Ramos (cell line): ENCODE measurements at regions not wholly inside any gene's neighbourhood (a gene's known extent, or its start where the extent isn't known, plus 50 kb on each side); places are given as distances from the start of the nearest gene placed in this dataset.

Experiments used
- in situ Hi-C: fragments of 300-500 bp; cut with MboI; formaldehyde crosslinking; loops from one replicate; pipeline ENCODE4 v1.14.3; 2022; ENCODE audit warnings: low sequenced_read_pairs; ENCODE audit not compliant: unreplicated experiment

- in situ Hi-C loops, result no loop called here
These were observed 56.1 kb downstream of the KCNRG start for GRCh38 chr13:50071379-50071778.

DNA sequence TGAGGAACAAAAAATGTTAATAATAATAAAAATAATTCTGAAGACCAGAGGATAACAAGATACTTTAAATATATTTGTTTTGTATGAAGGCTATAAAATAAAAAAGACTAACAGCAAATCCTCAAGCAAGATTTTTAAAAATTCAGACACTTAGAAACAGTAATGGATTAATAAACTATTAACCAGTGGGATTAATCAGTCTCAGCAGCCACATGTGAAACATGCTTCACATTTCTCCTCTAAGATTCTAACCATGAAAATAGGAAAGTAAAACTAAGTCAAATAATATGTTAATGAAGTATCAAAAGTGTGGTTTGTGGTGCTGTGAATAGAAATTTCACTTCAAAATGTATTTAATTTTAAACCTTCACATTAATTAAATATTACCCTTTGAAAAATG is 57.4 kb downstream of the KCNRG start:
- in situ Hi-C loops, result no loop called here

- in situ Hi-C loops, result no loop called here
These were observed 58.1 kb downstream of the KCNRG start for GRCh38 chr13:50073340-50073739.

GRCh38 chr13:50074843-50075242 is 59.6 kb downstream of the KCNRG start:
- in situ Hi-C loops, result no loop called here

- in situ Hi-C loops, result no loop called here
These were observed 60.4 kb downstream of the KCNRG start for GRCh38 chr13:50075619-50076097.

DNA sequence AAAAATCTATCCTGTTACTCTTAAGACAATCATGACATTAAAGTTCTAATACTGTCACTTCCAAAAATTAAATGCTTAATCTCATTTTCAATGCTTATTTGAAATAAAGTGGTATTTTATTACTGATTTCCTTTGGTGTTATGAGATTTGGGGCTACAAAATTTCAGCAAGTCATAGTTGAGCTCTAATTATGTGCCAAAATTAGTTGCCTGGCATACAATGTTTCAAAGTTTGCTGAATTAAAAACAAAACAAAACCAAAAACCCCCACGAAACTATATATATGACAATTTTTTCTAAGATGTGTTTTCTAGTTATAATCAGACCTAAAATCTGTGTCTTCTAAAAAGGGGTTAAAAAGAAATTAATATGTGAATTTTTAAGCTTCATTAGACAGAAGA is 62.2 kb downstream of the KCNRG start:
- in situ Hi-C loops, result no loop called here

DNA sequence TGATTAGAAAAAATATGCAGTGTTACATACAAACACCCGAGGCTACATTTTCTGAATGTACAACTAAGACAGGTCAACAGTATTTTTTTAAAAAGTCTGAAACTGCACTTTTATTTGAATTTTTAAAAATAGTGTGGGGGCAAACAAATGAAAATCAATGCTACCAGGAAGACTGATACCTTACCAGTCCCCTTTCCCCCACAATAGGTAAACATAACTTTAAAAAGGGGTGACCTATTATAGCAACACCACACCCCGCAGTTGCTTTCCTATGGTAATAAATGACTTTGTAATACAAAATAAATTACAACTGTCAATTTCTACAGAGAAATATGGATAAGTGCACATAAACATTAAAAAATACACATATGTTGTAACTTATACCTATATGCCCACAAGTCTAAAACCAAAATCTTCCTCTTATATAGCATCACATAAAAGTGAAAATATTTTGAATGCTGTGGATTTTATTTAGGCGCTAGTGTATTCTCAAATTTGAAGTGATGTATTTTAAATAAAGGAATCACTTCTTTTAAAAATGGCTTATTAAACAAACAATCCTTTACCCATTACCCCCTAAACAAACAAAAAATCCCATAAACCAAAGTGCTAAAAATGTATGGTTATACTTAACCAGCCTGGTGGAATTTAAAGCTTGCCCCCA is 63.1 kb downstream of the KCNRG start:
- in situ Hi-C loops, result no loop called here

- in situ Hi-C loops, result no loop called here
These were observed 63.8 kb downstream of the KCNRG start for GRCh38 chr13:50078895-50079654.

- in situ Hi-C loops, result no loop called here
These were observed 64.5 kb downstream of the KCNRG start for GRCh38 chr13:50079655-50080202.

DNA sequence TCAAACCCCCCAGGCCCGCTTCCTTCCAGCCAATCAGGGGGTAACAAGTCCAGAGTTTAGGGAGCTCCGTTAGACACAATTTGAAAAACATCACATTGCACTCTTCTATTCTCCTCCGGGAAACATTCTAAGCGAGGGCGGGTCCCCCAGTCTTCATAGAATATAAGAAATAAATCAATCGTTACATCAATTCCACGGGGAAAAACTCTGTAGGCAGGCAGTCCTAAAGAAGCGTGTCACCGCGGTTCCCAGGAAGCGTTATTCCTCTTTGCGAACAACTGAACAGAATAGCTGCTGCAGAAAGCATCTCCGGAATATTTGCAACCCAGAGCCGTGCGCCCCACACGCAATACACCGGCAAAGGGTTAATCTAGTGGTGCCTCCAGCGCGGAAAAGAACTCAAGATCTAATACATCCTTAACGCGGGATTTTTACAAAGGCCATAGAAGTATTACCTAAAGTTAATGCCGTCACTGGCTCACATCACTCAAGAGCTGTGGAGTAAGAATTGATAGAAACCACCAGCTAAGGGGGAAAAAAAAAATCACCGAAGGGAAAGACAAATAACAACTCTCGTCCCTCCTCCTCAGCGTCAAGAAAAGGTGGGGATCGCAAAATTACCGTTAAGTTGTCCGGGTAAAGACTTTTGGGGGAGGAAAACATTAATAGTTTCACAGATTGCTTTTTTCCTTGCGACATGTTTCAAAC is 65.1 kb downstream of the KCNRG start:
- in situ Hi-C loops, result no loop called here

DNA sequence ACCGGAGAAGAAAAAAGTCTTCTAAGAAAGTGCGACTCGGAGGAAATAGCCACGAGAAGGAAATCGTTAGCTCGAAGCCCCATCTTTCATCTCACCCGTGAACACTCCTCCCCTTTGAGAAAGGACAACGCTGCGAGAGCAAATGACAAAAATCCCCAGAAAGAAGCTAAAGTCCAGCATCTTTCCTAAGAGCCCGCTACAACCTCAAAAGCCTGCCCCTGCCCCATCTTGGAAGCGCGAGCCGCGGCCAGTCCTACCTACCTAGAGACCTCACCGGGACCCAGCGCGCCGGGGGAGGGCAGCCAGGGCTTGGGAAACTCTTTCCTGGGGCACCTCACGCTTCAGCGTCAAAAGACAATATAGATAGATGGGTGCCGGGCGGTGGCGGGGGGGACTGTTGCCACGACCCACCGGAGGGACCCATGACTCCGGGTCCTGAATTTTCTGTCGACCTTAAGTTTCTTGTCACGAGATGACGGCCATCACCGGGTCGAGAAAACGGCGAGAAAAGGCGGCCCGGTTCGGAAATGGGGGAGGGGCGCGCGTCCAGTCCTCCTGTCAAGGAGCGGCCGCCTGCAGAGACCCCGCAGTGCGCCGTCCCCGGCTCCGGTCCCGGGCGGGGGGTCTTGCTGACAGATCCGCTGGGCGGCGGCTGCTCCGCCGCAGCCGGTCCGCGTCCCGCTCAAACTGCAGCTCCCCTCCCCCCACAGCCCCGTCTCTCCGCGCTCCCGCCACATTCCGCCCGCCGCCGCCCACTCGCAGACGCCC is 65.9 kb downstream of the KCNRG start:
- in situ Hi-C loops, result no loop called here

DNA sequence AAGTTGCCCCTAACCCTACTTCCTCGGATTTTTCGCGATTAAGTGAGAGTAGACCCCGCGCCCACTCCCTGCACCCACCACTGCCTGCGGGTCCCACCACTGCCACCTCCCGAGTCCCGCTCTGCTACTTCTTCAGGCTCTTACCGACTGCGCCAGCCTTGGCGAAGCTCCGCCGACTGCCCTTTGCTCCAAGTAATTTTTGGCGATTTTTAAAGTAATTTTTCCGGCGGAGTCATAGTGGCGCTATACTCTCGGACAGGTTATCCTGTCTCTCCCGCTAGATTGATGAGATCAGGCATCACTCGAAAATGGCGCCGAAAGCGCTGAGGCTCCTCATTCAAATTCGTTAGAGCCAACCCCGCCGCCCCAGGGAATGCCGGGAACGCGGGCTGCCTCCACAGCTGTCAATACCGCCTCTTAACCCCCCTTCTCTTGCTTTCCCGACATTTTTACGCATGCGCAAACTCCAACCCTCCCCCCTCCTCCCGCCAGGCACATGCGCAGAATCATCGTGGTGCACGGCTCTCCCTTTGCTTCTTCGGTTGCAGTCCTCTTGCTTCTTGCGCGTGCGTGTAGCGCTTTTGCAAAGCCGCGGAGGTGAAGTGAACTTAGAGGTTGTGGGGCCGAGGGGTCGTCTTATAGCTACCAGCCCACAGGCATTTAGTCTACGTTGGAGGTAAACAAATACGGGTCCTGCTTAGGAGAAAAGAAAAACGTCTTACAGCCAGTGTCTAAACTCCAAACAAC is 66.6 kb downstream of the KCNRG start:
- in situ Hi-C loops, result no loop called here

GRCh38 chr13:50082426-50083281 is 67.4 kb downstream of the KCNRG start:
- in situ Hi-C loops, result no loop called here

GRCh38 chr13:50085063-50085462 is 69.8 kb downstream of the KCNRG start:
- in situ Hi-C loops, result no loop called here

- in situ Hi-C loops, result no loop called here
These were observed 74.4 kb downstream of the KCNRG start for GRCh38 chr13:50089633-50090032.

- in situ Hi-C loops, result no loop called here
These were observed 75.0 kb downstream of the KCNRG start for GRCh38 chr13:50090211-50090610.

GRCh38 chr13:50094615-50095293 is 79.5 kb downstream of the KCNRG start:
- in situ Hi-C loops, result no loop called here

- in situ Hi-C loops, result no loop called here
These were observed 83.4 kb downstream of the KCNRG start for GRCh38 chr13:50098693-50099092.
